IMR-90 (cell line): ENCODE measurements at regions not wholly inside any gene's neighbourhood (a gene's known extent, or its start where the extent isn't known, plus 50 kb on each side); places are given as distances from the start of the nearest gene placed in this dataset.

ENCODE experiments used
- CTCF ChIP-seq: conservative IDR thresholded peaks from 2 replicates; pipeline ENCODE4 v1.5.1; 2012; ENCODE audit warnings: mild to moderate bottlenecking, low read depth, low read length, improper control_type of control experiment
- RAD21 ChIP-seq: IDR thresholded peaks from 2 replicates; pipeline ENCODE4 v1.6.1; 2012; ENCODE audit warnings: low read length, improper control_type of control experiment
- RFX5 ChIP-seq: IDR thresholded peaks from 2 replicates; pipeline ENCODE4 v1.8.0; 2012; ENCODE audit warnings: low read depth, mild to moderate bottlenecking, low read length, moderate library complexity

- TF ChIP-seq RFX5 (no peak), RAD21 (no peak), CTCF (no peak)
Observed at GRCh38 chr4:17301266-17301665, 210.6 kb downstream of the QDPR start.
